Thyroid gland (tissue), 4 donors: ENCODE measurements at regions not wholly inside any gene's neighbourhood (a gene's known extent, or its start where the extent isn't known, plus 50 kb on each side); places are given as distances from the start of the nearest gene placed in this dataset.

Experiments
- DNase-seq, 2 donors: peaks; one replicate each; pipeline ENCODE4 v3.0.0-alpha.2; 2019
- H3K27ac ChIP-seq, 3 donors: fragments of 200-600 bp; sonication (generic); 1 replicate in 2 of 3; 2 replicates in 1 of 3; pipeline ENCODE4 v1.5.1; 2016 to 2019; ENCODE audit warnings: mild to moderate bottlenecking in 1 of 3, moderate library complexity in 1 of 3
- H3K27me3 ChIP-seq: fragments of 200-600 bp; sonication (generic); one replicate; pipeline ENCODE4 v1.5.1; 2019
- H3K36me3 ChIP-seq, 2 donors: fragments of 200-600 bp; sonication (generic); one replicate each; pipeline ENCODE4 v1.5.1; 2016 to 2019
- H3K4me1 ChIP-seq, 2 donors: fragments of 200-600 bp; sonication (generic); one replicate each; pipeline ENCODE4 v1.5.1; 2017 to 2019
- H3K4me3 ChIP-seq, 3 donors: fragments of 200-600 bp; sonication (generic); replicated peaks in 1 of 3; 1 replicate in 2 of 3; 2 replicates in 1 of 3; pipeline ENCODE4 v1.5.1; 2016; ENCODE audit warnings: mild to moderate bottlenecking in 1 of 3
- H3K9me3 ChIP-seq: fragments of 200-600 bp; sonication (generic); one replicate; pipeline ENCODE4 v1.5.1; 2017
- POLR2A ChIP-seq, 2 donors: fragments of 450-650 bp; IDR thresholded peaks; one replicate each; pipeline ENCODE4 v1.6.1; 2017; ENCODE audit warnings: antibody characterized with exemption in 2 of 2, mild to moderate bottlenecking in 2 of 2, moderate library complexity in 1 of 2
- WGBS, 2 donors: methylation state at CpG; one replicate each; pipeline ENCODE4 v1.1.5; 2017; 5-methylcytosine and 5-hydroxymethylcytosine counted together
- intact Hi-C: fragments of 100-400 bp; cut with DNase I; formaldehyde crosslinking; loops from one replicate; pipeline ENCODE4 v1.15.1; 2023
- TF ChIP-seq, protein P1 (sequence below), 6 experiments: fragments of 200-600 bp in 3 of 6; fragments of 450-650 bp in 3 of 6; sonication (generic) in 3 of 6; IDR thresholded peaks; one replicate each; pipeline ENCODE4 v1.5.1; 2016 to 2019; ENCODE audit warnings: antibody characterized with exemption in 6 of 6, mild to moderate bottlenecking in 2 of 6, inconsistent platforms in 1 of 6, moderate library complexity in 1 of 6

DNA sequence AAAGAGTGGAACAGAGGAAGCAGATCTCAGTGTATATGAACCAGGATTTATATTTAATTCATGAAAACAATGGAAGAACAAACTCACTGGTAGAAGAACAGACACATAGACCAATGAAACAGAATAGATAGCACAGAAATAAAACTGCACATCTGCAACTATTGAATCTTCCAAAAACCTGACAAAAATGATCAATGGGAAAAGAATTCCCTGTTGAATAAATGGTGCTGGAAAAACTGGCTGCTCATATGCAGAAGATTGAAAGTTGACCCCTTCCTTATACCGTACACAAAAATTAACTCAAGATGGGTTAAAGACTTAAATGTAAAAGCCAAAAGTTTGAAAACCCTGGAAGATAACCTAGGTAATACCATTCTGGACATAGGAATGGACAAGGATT, 391.0 kb downstream of the MAGEB5 start:
- H3K27ac ChIP-seq: no peak overlapping the region
- no peak overlapping the region for H3K4me3 ChIP-seq
- TF ChIP-seq, protein P1, sequence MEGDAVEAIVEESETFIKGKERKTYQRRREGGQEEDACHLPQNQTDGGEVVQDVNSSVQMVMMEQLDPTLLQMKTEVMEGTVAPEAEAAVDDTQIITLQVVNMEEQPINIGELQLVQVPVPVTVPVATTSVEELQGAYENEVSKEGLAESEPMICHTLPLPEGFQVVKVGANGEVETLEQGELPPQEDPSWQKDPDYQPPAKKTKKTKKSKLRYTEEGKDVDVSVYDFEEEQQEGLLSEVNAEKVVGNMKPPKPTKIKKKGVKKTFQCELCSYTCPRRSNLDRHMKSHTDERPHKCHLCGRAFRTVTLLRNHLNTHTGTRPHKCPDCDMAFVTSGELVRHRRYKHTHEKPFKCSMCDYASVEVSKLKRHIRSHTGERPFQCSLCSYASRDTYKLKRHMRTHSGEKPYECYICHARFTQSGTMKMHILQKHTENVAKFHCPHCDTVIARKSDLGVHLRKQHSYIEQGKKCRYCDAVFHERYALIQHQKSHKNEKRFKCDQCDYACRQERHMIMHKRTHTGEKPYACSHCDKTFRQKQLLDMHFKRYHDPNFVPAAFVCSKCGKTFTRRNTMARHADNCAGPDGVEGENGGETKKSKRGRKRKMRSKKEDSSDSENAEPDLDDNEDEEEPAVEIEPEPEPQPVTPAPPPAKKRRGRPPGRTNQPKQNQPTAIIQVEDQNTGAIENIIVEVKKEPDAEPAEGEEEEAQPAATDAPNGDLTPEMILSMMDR (IDR thresholded peaks at IDR 0.05): no peak
- no peak for TF ChIP-seq POLR2A (IDR thresholded peaks at IDR 0.05)
- no peaks in the 10 kb centered on the region for H3K9me3 ChIP-seq
- intact Hi-C loops: no loop called here
- H3K4me1 ChIP-seq: no peaks in the 10 kb centered on the region
- no peaks in the 10 kb centered on the region for H3K36me3 ChIP-seq
- H3K27me3 ChIP-seq: no peaks in the 10 kb centered on the region
- DNase-seq: no peak
- WGBS, 2 donors: 75 to 76% methylated on average over 1 of the region's 1 CpG

DNA sequence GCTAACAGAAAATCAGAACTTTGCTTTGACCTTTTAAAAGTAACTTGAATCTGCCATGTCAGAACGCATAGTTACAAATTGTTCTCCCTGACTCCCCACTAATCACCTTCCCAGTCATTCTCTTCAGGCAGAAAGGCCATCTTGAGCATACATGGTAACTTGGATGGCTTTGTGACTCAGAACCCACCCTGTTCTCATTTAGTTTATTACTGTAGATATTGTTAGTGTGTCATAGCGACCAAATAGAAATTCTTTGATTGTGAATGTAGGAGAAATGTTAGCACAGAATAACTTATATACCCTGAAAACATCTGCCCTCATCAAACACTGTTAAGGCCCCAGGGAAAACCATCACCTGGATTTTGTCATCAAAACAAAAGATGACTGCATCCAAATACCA, 382.0 kb downstream of the MAGEB5 start:
- Histone ChIP-seq H3K36me3 (no peaks in the 10 kb centered on the region), H3K4me3 (no peak overlapping the region), H3K9me3 (no peaks in the 10 kb centered on the region), H3K27ac (no peak overlapping the region), H3K4me1 (no peaks in the 10 kb centered on the region), H3K27me3 (no peaks in the 10 kb centered on the region)
- 81 to 88% methylated on average over 2 of the region's 2 CpGs for WGBS, 2 donors
- DNase-seq: no peak
- TF ChIP-seq, protein P1 (IDR thresholded peaks at IDR 0.05): no peak
- TF ChIP-seq POLR2A (IDR thresholded peaks at IDR 0.05): no peak
- intact Hi-C loops: no loop called here

DNA sequence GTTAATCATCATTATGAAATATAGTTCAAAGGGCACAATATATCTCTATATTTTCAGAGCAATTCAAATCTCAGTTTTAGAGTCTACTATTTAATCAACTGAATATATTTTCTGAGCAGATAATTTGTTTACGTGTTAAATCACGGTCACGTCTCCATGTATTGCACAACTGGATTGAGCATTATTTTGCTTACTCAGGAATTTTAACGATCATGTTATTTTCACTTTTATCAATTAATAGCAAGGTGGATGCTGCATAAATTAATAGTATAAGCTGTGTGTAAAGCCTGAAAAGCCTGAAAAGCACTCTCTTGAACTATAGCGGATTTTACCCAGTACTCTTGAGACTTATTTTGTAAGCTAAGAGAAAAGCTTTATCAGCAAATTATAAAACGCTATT, 374.9 kb downstream of the MAGEB5 start:
- Histone ChIP-seq H3K27ac (no peak overlapping the region), H3K4me3 (no peak overlapping the region), H3K9me3 (no peaks in the 10 kb centered on the region), H3K4me1 (no peaks in the 10 kb centered on the region), H3K36me3 (no peaks in the 10 kb centered on the region), H3K27me3 (no peaks in the 10 kb centered on the region)
- intact Hi-C loops: no loop called here
- no peak for DNase-seq
- no peak for TF ChIP-seq POLR2A (IDR thresholded peaks at IDR 0.05)
- TF ChIP-seq, protein P1 (IDR thresholded peaks at IDR 0.05): no peak
- 68 to 71% methylated on average over 6 of the region's 6 CpGs for WGBS, 2 donors

DNA sequence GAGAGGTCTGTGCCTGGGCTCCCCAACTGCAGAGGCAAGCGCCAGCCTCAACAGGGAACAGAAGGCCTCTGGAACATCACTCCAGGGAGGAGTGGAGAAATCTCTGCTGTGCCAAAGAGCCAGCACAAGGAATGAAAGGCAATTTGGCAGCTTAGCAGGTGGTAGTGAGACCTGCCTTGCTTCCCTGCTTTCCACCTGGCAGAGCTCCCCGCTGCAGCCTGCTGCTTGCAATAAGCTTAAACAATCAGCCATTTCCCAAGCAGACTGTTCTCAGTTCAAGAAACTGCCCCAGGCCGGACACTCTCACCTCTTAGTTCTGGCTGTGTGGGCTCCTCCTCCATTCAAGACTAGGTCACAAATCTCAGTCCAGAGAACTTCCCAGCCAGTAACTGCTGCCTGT, 370.6 kb downstream of the MAGEB5 start:
- 71 to 81% methylated on average over 2 of the region's 3 CpGs for WGBS, 2 donors
- Histone ChIP-seq H3K4me1 (no peaks in the 10 kb centered on the region), H3K27me3 (no peaks in the 10 kb centered on the region), H3K27ac (no peak overlapping the region), H3K9me3 (no peaks in the 10 kb centered on the region), H3K4me3 (no peak overlapping the region), H3K36me3 (no peaks in the 10 kb centered on the region)
- intact Hi-C loops: no loop called here
- TF ChIP-seq, protein P1 (IDR thresholded peaks at IDR 0.05): no peak
- TF ChIP-seq POLR2A (IDR thresholded peaks at IDR 0.05): no peak
- DNase-seq: no peak

DNA sequence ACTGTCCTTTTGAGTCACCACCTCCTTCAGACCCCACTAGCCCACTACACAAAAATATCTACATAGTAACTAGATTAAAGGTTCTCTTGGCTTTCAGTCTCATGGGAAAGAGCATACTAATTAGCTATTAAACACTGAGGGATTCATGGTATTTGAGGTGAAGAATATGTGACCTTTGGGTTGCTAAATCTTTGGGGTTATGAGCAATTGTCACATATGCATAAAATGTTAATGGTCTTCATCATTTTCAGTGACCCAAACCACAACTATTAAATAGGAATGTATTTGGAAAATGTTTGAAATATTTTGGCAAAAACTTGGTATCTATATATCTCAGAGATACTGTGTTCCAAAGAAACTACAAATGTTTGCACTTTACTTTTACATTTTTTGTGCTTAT, 365.1 kb downstream of the MAGEB5 start:
- Histone ChIP-seq H3K9me3 (no peaks in the 10 kb centered on the region), H3K4me3 (no peak overlapping the region), H3K36me3 (no peaks in the 10 kb centered on the region), H3K27ac (no peak overlapping the region), H3K4me1 (no peaks in the 10 kb centered on the region), H3K27me3 (no peaks in the 10 kb centered on the region)
- intact Hi-C loops: no loop called here
- TF ChIP-seq POLR2A (IDR thresholded peaks at IDR 0.05): no peak
- TF ChIP-seq, protein P1 (IDR thresholded peaks at IDR 0.05): no peak
- DNase-seq: no peak
